B cell (primary cell): ENCODE measurements at regions not wholly inside any gene's neighbourhood (a gene's known extent, or its start where the extent isn't known, plus 50 kb on each side); places are given as distances from the start of the nearest gene placed in this dataset.

Source experiments
- EZH2 ChIP-seq: IDR thresholded peaks from 2 replicates; pipeline ENCODE4 v1.6.1; 2012; ENCODE audit warnings: borderline replicate concordance, low read depth, mild to moderate bottlenecking, moderate library complexity, low read length; ENCODE audit not compliant: insufficient read depth, poor library complexity, severe bottlenecking
- TF ChIP-seq, protein P1 (sequence below): fragments of 200-600 bp; IDR thresholded peaks from one replicate; pipeline ENCODE4 v1.8.0; 2022; ENCODE audit warnings: antibody characterized with exemption, mild to moderate bottlenecking

DNA sequence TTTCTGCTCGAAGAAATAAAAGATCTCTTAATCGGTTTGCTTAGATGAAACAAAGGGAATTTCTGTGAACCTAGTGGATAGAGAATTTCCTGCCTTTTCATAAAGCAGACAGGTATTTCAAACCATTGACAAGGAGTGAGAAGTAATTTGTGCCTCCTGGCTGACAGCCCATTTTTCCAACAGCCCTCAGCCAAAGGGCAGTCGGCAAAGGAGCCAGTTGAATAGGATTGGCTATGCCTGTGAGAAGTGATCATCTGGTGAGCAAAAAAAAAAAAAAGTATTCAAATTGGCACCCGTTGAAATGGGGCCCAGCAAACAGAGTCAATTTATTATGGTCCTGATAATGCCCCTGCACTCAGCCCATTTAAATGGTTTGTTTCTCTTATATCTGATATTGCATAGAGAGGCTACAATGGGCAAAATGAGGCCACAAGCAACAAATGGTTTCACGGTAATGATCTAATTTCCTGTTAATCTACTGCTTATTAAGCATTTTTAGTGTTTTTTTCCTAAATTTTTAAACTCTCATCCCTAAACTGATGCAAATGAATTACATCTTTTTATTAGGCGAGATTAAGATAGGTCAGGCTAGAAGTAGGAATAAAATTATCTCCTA, 477.5 kb downstream of the NUF2 start:
- TF ChIP-seq, protein P1, sequence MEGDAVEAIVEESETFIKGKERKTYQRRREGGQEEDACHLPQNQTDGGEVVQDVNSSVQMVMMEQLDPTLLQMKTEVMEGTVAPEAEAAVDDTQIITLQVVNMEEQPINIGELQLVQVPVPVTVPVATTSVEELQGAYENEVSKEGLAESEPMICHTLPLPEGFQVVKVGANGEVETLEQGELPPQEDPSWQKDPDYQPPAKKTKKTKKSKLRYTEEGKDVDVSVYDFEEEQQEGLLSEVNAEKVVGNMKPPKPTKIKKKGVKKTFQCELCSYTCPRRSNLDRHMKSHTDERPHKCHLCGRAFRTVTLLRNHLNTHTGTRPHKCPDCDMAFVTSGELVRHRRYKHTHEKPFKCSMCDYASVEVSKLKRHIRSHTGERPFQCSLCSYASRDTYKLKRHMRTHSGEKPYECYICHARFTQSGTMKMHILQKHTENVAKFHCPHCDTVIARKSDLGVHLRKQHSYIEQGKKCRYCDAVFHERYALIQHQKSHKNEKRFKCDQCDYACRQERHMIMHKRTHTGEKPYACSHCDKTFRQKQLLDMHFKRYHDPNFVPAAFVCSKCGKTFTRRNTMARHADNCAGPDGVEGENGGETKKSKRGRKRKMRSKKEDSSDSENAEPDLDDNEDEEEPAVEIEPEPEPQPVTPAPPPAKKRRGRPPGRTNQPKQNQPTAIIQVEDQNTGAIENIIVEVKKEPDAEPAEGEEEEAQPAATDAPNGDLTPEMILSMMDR, result no peak
- TF ChIP-seq EZH2, result no peak
